ENCODE measurements at regions not wholly inside any gene's neighbourhood (a gene's known extent, or its start where the extent isn't known, plus 50 kb on each side); places are given as distances from the start of the nearest gene placed in this dataset.

DNA sequence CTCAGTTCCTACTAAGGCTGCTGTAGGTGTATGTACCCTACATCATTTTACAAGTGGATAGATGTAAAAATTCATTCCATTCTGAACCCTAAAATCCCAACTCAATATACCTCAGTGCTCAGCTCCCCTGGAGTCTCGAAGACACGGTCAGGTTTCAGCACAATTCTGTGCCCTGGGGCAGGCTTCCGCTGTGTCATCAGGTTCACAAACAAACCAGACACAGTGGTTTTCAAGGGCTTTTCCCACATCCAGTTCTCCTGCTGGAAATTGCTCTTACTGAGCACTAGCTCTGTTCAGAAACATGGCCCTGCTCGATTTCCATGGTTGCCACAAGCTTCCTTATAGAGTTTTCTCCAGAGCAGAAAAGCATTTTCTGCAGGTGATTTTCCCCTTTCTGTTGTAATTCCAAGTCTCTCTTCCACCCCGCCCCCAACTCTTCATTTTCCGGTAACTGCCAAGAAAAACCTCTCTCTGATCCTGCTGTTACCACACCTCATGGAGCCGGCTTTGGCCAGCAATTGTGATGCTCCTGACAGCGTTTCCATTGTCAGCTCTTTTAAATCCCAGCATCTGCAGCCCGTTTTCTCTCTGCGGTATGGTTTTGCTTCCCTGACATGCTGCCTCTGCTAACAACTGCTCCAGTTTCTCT is 483.0 kb upstream of the CCDC196 start:
- BruUV-seq (replicated peaks): no TSS peak
- H3K27me3 Mint-ChIP-seq (ENCODE audit: insufficient read depth, unreplicated experiment): no peaks in the 10 kb centered on the region
- peak; percentile 81 for DNase-seq (ENCODE audit: unreplicated experiment)

DNA sequence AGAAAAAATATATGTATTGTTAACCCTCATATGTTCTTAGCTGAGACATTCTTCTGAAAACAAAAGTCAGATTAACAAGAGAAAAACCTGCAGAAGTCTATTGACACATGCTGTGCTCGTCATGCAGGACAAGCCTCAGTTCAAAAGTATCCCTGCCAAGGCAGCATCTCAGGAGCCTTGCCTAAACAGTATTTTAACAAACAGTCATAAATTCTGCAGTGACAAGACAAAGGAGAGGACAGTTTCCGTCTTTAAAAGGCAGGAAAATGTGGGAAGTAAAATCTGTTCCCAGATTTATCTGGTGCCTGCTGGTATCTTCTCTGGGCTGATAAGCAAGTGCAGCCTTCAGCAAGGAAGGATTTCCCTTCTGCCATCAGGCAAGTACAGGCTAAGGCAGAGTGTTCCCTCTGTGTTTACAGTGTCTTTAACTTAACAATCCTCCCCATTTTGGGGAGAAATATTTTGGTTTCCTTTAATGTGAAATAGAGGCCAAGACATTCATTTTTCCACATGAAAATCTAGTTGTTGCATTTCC is 480.2 kb upstream of the CCDC196 start:
- DNase-seq (ENCODE audit: unreplicated experiment): no peak
- CTCF ChIA-PET: no interaction called here
- no peak overlapping the region for H3K27ac Mint-ChIP-seq (ENCODE audit: low read depth, unreplicated experiment)
- POLR2A ChIA-PET: no interaction called here
- no TSS peak for BruUV-seq (replicated peaks)
- no peaks in the 10 kb centered on the region for H3K27me3 Mint-ChIP-seq (ENCODE audit: insufficient read depth, unreplicated experiment)
- intact Hi-C loops (cut with micrococcal nuclease): no loop called here
- no peak overlapping the region for H3K4me3 Mint-ChIP-seq (ENCODE audit: unreplicated experiment)
- TF ChIP-seq, protein P1, sequence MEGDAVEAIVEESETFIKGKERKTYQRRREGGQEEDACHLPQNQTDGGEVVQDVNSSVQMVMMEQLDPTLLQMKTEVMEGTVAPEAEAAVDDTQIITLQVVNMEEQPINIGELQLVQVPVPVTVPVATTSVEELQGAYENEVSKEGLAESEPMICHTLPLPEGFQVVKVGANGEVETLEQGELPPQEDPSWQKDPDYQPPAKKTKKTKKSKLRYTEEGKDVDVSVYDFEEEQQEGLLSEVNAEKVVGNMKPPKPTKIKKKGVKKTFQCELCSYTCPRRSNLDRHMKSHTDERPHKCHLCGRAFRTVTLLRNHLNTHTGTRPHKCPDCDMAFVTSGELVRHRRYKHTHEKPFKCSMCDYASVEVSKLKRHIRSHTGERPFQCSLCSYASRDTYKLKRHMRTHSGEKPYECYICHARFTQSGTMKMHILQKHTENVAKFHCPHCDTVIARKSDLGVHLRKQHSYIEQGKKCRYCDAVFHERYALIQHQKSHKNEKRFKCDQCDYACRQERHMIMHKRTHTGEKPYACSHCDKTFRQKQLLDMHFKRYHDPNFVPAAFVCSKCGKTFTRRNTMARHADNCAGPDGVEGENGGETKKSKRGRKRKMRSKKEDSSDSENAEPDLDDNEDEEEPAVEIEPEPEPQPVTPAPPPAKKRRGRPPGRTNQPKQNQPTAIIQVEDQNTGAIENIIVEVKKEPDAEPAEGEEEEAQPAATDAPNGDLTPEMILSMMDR (IDR thresholded peaks at IDR 0.05; ENCODE audit: unreplicated experiment): no peak
- peaks cover 8% of the 10 kb centered on the region for H3K4me1 Mint-ChIP-seq (ENCODE audit: insufficient read depth, unreplicated experiment)
- no peaks in the 10 kb centered on the region for H3K36me3 Mint-ChIP-seq (ENCODE audit: insufficient read depth, unreplicated experiment)
- peaks cover 6% of the 10 kb centered on the region for H3K9me3 Mint-ChIP-seq (ENCODE audit: unreplicated experiment)

More for the DNA sequence above, 483.0 kb upstream of the CCDC196 start:
- H3K27ac Mint-ChIP-seq (ENCODE audit: low read depth, unreplicated experiment): no peak overlapping the region
- H3K4me3 Mint-ChIP-seq (ENCODE audit: unreplicated experiment): no peak overlapping the region
- peaks cover 12% of the 10 kb centered on the region for H3K9me3 Mint-ChIP-seq (ENCODE audit: unreplicated experiment)
- peaks cover 8% of the 10 kb centered on the region for H3K4me1 Mint-ChIP-seq (ENCODE audit: insufficient read depth, unreplicated experiment)
- CTCF ChIA-PET: interaction anchor here (0.6 to 1.4 kb wide), 2 partner anchors 178 to 840 kb away, joined by 3 read pairs; no protein-coding TSS in a partner anchor
- POLR2A ChIA-PET: interaction anchor here (0.7 to 1.2 kb wide), 2 partner anchors 37 to 592 kb away, joined by 3 to 4 read pairs; no protein-coding TSS in a partner anchor
- TF ChIP-seq, protein P1 (IDR thresholded peaks at IDR 0.05; ENCODE audit: unreplicated experiment): no peak
- intact Hi-C loops (cut with micrococcal nuclease): no loop called here
- H3K36me3 Mint-ChIP-seq (ENCODE audit: insufficient read depth, unreplicated experiment): no peaks in the 10 kb centered on the region

DNA sequence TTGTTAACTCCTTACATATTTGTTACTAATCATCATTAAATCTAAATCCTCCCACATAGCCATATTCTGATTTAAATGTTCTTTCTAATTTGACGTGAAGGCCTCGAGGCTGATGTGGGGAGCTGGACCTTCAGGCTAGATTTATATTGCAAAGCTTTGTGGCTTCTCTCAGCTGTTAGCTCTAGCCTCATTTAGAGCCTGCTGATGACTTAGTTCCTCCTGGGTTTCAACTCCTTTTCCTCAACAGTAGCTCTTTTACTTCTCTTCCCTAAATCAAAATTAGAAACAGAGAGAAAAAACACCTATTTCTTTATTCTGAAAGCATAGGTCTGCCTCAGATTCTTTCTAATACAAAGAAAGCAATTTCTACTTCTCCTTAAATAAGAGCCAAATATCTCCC is 477.5 kb upstream of the CCDC196 start:
- POLR2A ChIA-PET: interaction anchor here (1.5 kb wide), 1 partner anchor 9 kb away, joined by 4 read pairs; no protein-coding TSS in a partner anchor
- intact Hi-C loops (cut with micrococcal nuclease): no loop called here
- Mint-ChIP-seq H3K27me3 (ENCODE audit: insufficient read depth, unreplicated experiment) (no peaks in the 10 kb centered on the region), H3K4me3 (ENCODE audit: unreplicated experiment) (no peak overlapping the region), H3K9me3 (ENCODE audit: unreplicated experiment) (no peaks in the 10 kb centered on the region), H3K27ac (ENCODE audit: low read depth, unreplicated experiment) (no peak overlapping the region), H3K36me3 (ENCODE audit: insufficient read depth, unreplicated experiment) (no peaks in the 10 kb centered on the region), H3K4me1 (ENCODE audit: insufficient read depth, unreplicated experiment) (peaks cover under 1% of the 10 kb centered on the region)
- TF ChIP-seq, protein P1 (IDR thresholded peaks at IDR 0.05; ENCODE audit: unreplicated experiment): no peak
- BruUV-seq (replicated peaks): no TSS peak
- no peak for DNase-seq (ENCODE audit: unreplicated experiment)
- CTCF ChIA-PET: no interaction called here

DNA sequence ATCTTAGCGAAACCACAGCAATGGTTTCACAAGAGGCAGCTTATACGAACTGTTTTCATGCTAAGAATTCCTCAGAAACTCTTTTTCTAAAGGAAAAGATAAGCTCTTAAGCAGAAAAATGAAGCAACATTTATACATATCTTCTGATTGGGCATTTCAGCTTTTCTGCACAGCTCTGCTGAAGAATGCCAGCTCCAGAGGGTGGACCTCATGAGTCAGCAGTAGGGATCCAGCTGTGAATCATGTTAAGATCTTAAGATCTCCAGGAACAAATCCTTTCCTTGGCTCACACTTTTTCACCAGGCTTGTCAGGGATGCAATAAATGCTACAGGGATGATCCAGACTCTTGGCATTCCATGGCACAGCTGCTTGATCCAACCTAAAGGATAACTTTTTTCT is 477.1 kb upstream of the CCDC196 start:
- ChIA-PET POLR2A (interaction anchor here (0.6 to 1.5 kb wide), 2 partner anchors 9 to 25 kb away, joined by 3 to 4 read pairs; no protein-coding TSS in a partner anchor), CTCF (no interaction called here)
- DNase-seq (ENCODE audit: unreplicated experiment): peak; percentile 76
- TF ChIP-seq, protein P1 (IDR thresholded peaks at IDR 0.05; ENCODE audit: unreplicated experiment): no peak
- Mint-ChIP-seq H3K9me3 (ENCODE audit: unreplicated experiment) (no peaks in the 10 kb centered on the region), H3K36me3 (ENCODE audit: insufficient read depth, unreplicated experiment) (no peaks in the 10 kb centered on the region), H3K27ac (ENCODE audit: low read depth, unreplicated experiment) (no peak overlapping the region), H3K27me3 (ENCODE audit: insufficient read depth, unreplicated experiment) (no peaks in the 10 kb centered on the region), H3K4me3 (ENCODE audit: unreplicated experiment) (no peak overlapping the region), H3K4me1 (ENCODE audit: insufficient read depth, unreplicated experiment) (no peaks in the 10 kb centered on the region)
- intact Hi-C loops (cut with micrococcal nuclease): no loop called here
- no TSS peak for BruUV-seq (replicated peaks)

Data from MCF 10A (cell line).